T-helper 2 cell (primary cell): ENCODE measurements at regions not wholly inside any gene's neighbourhood (a gene's known extent, or its start where the extent isn't known, plus 50 kb on each side); places are given as distances from the start of the nearest gene placed in this dataset.

ENCODE experiments used
- DNase-seq, 5 experiments: peaks; one replicate each; pipeline versions ENCODE4 v3.0.0 to v3.0.0-alpha.2; 2012 to 2022

- DNase-seq = no peak
Measured at GRCh38 chr6:84414531-84414930, 187.1 kb upstream of the CEP162 start.

GRCh38 chr6:84411060-84411629 lies 183.7 kb upstream of the CEP162 start:
- DNase-seq = no peak

GRCh38 chr6:84409911-84410310 lies 182.5 kb upstream of the CEP162 start:
- no peak for DNase-seq

DNA sequence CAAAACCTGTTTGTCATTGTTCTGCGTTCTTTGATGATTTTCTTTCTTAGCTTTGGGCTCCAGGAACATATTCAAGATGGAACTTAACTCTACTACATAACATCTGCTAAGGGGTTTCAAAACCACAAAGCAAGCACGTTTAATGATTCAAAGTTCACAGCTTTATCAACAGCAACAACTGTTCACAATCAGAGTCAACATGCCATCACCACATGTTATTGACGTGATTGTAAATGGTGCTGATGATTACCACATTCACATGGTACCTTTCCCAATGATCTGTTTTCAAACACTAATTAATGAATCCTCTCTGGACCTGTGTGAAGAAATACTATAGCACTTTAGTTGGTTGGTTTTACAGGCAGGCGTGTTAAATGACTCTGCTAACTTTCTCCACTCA lies 180.6 kb upstream of the CEP162 start:
- DNase-seq = no peak

DNA sequence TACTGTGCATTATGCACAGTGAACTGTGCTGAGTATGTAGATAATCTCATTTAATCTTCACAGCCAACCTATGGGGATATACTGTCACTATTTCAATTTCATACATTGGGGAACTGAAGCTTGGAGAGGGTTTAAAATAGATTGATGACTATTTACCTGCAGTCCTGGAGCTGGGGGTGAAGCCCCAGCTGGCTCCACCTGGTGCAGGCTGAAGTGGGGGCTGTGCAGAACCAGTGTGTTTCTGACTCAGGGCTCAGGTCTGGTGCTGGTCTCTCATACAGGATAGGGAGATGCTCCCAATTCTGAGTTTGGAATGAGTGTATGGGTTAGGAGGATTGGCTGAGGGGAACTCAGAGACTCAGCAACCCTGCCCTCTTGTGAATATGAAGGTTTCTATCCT lies 176.1 kb upstream of the CEP162 start:
- DNase-seq = no peak

DNA sequence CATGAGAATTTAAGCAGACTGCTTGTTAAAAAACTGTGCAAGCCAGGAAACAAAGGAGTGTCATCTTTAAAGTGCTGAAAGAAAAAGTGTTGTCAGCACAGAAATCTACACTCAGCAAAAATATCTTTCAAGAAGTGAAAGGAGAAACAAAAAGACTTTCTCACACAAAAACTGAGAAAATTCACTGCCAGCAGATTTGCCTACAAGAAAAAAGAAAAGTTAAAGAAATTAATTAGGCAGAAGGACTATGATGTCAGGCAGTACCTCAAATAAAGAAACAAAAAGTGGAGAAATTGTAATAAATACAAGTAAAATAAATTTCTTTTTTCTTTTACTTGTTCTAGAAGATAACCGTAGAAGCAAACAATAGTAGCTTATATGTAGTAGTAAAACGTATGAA lies 171.6 kb upstream of the CEP162 start:
- no peak for DNase-seq

DNA sequence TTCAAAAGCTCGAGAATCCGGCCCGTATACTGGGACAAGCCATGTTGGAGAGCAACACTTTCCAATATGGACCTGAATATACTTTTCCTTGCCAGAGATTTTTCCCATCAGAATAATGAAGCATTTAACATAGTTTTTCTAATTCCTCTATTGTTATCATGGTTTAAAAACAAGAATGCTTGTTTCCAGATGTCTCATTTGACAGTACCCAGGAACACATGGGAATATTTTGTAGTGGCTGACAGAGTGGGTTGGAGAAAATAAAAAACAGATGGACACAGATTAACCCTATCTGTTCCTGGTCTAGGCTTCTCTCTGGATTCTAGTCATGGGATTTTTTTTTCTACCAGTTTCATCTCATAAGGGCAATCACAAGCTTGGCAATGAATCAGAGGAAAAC lies 164.8 kb upstream of the CEP162 start:
- no peak for DNase-seq

DNA sequence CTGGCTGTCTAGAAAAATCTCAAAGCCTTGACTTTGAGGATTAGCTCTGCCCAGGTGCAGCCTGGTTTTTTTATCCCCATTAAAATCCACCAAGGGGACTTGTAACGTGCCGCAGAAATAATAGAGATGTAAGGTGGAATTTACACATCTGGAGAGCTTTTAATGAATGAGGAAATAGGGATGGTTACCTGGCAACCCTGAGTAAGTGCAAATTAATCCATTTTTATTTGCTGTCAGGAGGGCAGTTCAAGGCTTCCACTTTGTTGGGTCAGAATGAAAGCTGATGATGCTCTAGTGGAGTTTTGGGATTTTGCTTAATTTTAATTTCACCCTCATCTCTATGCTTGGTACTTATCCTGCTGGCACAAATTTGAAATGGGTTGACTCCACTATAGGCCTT lies 163.4 kb upstream of the CEP162 start:
- DNase-seq = no peak

DNA sequence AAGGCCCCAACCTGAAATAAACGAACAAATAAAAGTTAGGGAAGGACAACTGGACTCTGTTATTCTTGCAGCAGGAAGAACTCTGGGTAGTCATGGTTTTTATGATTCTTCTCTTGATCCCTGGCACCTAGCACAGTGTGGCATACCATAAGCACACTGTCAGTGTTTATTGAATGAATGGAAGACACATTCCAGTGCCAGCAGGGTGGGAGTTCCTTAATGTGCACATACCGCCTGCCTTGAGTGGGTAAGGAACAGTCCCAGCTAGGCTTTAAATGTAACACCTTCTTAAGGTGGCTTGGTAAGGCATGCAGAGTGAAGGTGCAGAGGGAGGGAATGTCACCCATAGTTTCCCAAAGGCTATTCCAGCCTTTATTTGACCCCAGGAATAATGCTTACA lies 162.9 kb upstream of the CEP162 start:
- no peak for DNase-seq

GRCh38 chr6:84379142-84379541 lies 151.7 kb upstream of the CEP162 start:
- no peak for DNase-seq

DNA sequence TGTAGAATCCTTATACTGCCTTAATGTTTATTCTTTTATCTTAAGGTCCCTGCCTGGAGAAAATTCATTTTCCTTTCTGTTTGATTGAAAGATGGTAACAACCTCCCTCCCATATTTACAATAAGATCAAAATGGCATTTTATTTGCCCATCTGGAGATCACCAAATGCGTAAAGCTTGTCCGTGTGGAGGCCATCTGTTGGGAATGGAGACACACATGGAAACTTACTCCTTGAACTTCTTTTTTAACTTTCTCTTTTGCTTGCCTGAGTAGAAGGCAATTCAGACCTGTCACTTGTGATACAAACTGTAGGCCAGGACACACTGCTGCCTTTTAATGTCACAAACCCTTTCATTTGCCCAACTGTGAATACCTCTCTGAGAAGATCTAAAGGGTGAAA lies 144.8 kb upstream of the CEP162 start:
- DNase-seq = no peak

DNA sequence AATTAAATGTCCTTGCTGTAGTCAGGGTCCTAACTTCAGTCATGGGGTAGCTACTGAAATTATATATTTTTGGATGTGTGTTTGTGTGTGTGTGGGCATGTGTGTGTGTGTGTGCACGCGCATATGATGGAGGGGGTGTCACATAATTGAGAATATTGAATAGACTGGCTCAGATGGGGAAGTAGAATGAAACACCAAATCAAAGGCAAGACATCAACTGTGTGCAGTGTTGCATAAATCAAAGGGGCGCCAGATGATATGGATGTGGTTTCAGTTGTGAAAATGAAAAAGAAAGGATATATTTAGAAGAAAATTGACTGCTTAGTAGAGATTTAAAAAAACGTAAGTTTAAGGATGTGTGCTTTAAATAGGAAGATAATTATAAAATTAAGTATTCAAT lies 144.2 kb upstream of the CEP162 start:
- DNase-seq = no peak

DNA sequence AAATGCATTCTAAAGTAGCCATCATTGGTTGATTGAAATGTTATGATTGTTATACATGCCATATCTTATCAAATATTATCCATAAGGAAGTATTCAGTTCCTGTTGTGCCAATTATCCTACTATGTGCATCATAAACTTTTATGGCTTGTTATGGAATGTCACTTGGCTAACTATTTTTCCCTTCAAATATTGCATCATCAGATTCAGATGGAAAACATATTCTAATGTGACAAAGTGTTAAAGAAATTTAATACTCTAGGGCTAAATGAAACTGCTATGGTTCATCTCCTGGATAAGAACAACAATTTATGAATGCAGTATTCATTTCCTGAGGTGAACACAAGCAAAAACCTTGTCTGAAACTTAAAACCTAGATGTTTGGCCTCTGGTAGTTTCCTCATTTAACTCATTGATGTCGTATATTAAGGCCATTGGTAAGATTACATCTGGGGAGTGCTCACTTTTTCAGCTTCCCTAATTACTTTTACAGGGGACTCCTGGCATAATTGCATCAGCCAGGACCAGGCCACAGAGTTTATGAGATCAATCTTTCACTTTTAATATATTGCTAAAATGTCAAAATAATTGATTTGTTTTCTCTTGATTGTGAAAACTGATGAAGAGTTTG lies 134.9 kb upstream of the CEP162 start:
- DNase-seq = no peak

GRCh38 chr6:84361372-84362192 lies 134.1 kb upstream of the CEP162 start:
- no peak for DNase-seq

GRCh38 chr6:84360039-84360438 lies 132.6 kb upstream of the CEP162 start:
- no peak for DNase-seq

DNA sequence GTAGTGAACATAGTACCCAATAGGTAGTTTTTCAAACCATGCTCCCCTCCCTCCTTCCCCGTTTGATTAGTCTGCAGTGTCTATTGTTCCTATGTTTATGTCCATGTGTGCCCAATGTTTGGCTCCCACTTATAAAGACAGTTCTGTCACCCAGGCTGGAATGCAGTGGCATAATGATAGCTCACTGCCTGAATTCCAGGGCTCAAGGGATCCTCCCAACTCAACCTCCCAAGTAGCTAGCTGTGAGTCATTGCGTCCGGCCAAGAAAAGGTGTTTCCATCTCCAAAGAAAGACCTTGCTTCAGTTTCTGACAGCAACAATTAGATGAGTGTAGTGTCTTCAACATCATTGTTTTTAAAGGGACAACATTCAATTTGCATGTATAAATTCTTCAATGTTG lies 131.1 kb upstream of the CEP162 start:
- no peak for DNase-seq

DNA sequence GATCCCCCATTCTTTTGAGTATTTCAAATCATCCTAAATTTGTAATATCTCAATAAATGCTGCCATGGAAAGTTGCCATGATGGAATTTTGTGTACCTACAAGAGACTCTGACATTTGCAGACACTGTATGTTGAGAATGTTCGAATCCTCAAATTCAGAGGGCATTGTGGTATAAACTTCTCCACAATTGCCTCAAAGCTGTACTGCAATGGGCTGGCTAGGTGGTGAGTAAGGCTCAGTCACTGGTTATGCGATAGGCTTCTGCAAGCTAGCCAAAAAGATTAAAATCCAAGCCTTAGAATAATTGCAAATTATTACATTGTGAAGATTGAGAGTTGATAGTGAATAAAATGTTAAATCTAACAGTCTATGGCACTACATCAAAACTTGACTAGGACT lies 130.2 kb upstream of the CEP162 start:
- no peak for DNase-seq

DNA sequence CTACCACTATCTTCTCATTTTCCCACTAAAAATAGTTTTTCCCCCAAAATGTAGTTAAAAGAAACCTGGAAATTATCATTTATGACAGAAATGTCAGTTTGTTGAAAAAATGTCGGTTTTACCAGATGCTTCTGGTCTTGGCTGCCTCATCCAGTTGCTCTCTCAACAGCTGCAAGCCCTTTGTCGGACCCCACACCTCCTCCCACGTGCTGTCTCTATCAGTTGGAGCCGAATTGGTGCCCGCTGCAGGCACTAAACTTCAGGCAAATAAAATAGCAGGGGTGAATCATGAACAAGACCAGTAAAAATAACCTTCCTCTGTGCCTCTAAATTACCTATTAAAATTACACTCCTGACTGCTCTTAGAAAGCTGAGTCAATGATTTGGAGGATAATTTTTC lies 129.5 kb upstream of the CEP162 start:
- no peak for DNase-seq

DNA sequence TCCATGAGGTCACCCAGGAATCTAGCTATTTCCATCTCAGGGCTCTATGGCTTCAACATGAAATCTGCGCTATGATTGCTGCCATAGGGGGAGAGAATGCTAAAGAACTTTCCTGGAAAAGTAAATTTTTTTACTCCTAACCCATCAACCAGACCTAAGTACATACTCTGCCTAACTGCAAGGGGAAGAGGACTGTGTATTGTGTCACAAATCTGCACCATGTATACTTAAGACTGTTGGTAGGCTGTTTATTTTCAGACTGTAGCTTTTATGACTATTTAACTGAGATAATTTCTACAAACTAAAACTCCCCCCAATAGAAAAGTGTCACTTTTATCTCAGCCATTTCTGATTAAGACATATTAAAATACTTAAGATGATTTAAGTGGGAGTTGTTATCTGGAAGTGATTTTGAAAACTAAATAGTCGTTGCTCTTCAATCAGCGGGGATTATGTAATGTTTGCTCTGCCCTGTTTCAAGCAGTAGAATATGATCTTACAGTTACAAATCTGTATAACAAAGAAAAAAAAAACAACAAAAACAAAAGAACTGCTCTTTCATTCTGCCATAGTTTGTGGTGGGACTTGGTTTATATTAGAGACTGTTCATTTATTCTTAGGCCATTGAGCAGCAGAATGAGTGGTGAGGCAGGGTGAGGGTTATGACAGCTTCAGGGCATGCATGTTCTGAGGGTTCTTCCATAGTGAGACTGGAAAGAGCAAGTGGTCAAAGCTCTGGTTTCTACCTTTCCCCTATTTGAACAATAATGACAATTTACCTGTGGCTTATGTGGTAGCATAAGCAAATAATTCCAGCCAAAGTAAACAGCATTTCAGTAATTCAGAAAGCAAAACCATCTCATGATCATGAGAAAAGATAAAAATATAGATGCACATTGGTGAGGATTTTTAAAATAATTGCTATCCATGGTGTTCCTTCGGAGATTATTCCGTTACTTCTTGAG lies 126.3 kb upstream of the CEP162 start:
- DNase-seq = no peak

- no peak for DNase-seq
Measured at GRCh38 chr6:84350397-84350796, 123.0 kb upstream of the CEP162 start.

DNA sequence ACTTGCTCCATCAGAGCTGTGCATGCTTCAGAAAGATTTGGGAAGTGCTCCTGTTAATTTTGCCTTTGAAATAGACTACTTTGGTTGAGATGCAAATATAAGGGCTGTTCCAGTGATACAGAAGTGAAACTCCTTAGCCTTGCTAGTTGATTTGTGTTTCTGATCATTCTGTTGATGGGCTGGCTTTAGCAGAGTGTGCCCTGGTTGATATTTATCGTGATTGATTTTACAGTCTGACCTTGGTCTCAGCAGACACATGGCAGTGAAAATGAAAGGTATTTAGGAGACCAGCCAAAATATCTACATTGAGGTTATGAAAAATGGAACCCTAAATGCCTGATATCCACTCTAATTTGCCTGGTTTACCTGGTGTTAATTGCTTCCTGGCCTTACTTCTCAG lies 122.1 kb upstream of the CEP162 start:
- no peak for DNase-seq

DNA sequence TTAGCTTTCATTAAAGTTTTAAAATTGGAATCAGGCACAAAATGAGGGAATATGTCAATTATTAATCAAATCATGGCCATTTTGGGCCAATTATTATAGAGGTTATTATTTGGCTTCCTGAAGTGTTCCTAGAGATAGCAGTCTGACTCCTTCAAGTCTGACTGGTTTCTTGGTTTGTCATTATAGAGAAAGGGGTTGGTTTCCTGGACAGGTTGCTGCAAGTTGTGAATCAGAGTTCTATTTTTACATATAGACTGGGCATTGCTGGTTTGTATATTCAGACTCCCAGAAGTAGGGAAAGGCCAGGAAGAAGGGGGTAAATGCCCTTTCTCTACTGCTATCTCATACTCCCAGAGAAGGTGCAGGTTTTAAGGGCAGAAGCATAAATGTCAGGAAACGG lies 121.4 kb upstream of the CEP162 start:
- DNase-seq = no peak

DNA sequence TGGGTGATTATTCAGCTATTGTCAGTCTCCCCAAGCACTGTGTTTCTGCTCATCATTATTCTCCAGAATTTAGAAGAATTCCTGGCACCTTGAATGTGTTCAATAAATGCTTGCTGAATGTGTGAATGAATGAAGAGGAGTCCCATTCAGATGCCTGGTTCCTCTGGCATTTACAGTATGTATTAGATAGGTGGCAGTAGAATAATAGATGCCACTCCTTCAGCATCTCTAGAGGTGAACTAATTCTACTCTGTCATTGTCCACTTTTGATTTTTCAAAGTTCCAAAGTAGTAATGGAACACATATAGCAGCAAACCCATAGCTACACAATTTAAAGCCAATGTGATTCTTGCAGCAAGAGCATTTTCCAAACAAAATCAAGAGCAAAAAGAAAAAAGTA lies 118.9 kb upstream of the CEP162 start:
- no peak for DNase-seq
